Heart left ventricle (tissue), 13 donors: ENCODE measurements at regions not wholly inside any gene's neighbourhood (a gene's known extent, or its start where the extent isn't known, plus 50 kb on each side); places are given as distances from the start of the nearest gene placed in this dataset.

Experiments used
- CTCF ChIP-seq, 12 donors: fragments of 200-600 bp; sonication (generic) in 4 of 12; IDR thresholded peaks; one replicate each; pipeline versions ENCODE4 v1.5.0 to v1.8.0; 2018 to 2022; ENCODE audit warnings: antibody characterized with exemption in 12 of 12, mild to moderate bottlenecking in 5 of 12
- POLR2A ChIP-seq, 2 donors: fragments of 450-650 bp; IDR thresholded peaks; one replicate each; pipeline ENCODE4 v1.6.1; 2017; ENCODE audit warnings: antibody characterized with exemption in 2 of 2, mild to moderate bottlenecking in 2 of 2, moderate library complexity in 2 of 2
- donor health status: ischemic (EF 13 %, LVEDD 7.1; RV severe dilation, severe dysfunction).
- donor health status: DM: no; HTN: yes; CAD: no.
- donor health status: DM: no; HTN: no; CAD: no.
- donor health status: ischemic (EF 25% LVEDD 6.9; RV normal size, moderate dysfunction).
- donor health status: ischemic (EF 25% LVEDD 5.7; RV mildly dilated, moderate dysfunction).
- donor health status: ischemic (EF 35%, LVEDD 5.7; RV mildly dilated, moderate dysfunction).
- donor health status: nonischemic (EF 11% LVEDD 7.7; RV severe dilation, severe dysfunction).
- donor health status: DM: yes; HTN: yes; CAD: no.
- donor health status: PGD.
- donor health status: ischemic (EF 29% LVEDD 5.4; RV normal size, mild dysfunction).
- donor health status: nonischemic (EF 23%, LVEDD 6.1; RV moderate dilation, normal function).

DNA sequence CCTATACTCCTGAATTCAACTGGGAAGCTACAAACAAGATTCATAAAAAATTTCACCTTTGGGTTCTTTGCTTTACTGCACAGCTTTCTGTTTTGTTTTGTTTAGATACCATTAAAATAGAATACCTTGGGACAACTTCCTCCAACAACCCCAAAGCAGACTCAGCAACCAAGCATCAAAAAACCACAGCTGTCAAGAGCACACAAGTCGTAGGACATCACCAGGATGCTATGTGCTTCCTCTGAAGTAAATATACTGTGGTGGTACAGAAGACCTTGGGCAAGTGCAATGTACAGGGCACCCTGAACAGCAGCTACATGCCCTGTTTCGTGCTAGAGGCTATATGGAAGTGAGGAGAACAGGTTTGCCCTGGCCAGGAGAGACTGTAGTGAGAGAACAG is 359.3 kb downstream of the BCL11B start:
- TF ChIP-seq POLR2A (IDR thresholded peaks at IDR 0.05) (no peak), CTCF (IDR thresholded peaks at IDR 0.05) (no peak)
